Left ventricle myocardium inferior (tissue), 1 donor: ENCODE measurements at regions not wholly inside any gene's neighbourhood (a gene's known extent, or its start where the extent isn't known, plus 50 kb on each side); places are given as distances from the start of the nearest gene placed in this dataset.
A peak's percentile ranks its signal among the peaks of the same experiment; 100 is the strongest.

Experiments used
- DNase-seq: peaks from one replicate; pipeline ENCODE4 v3.0.0-alpha.2; 2020
- H3K27ac ChIP-seq: fragments of 200-600 bp; replicated peaks from 2 replicates; pipeline ENCODE4 v1.8.0; 2021
- H3K27me3 ChIP-seq: fragments of 200-600 bp; 2 replicates; pipeline ENCODE4 v1.8.0; 2021; ENCODE audit warnings: low read depth
- H3K36me3 ChIP-seq: fragments of 200-600 bp; 2 replicates; pipeline ENCODE4 v1.8.0; 2021
- H3K4me1 ChIP-seq: fragments of 200-600 bp; 2 replicates; pipeline ENCODE4 v1.8.0; 2021
- H3K4me3 ChIP-seq: fragments of 200-600 bp; 2 replicates; pipeline ENCODE4 v1.8.0; 2021; ENCODE audit warnings: mild to moderate bottlenecking, moderate library complexity
- H3K9me3 ChIP-seq: fragments of 200-600 bp; replicated peaks from 2 replicates; pipeline ENCODE4 v1.8.0; 2021
- CTCF ChIP-seq: fragments of 200-600 bp; IDR thresholded peaks from 2 replicates; pipeline ENCODE4 v1.8.0; 2021; ENCODE audit warnings: antibody characterized with exemption, mild to moderate bottlenecking, borderline replicate concordance
- intact Hi-C: fragments of 100-400 bp; cut with micrococcal nuclease; formaldehyde crosslinking; loops from one replicate; pipeline ENCODE4 v1.11.0; 2022
- donor health status: DM: no; HTN: yes; CAD: no; lungs with severe emphysema.

- H3K36me3 ChIP-seq = no peaks in the 10 kb centered on the region
- H3K27ac ChIP-seq = peak overlapping the region; percentile 62
- H3K9me3 ChIP-seq = peaks cover 8% of the 10 kb centered on the region
- intact Hi-C loops = no loop called here
- no peak for TF ChIP-seq CTCF
- DNase-seq = no peak
- no peak overlapping the region for H3K4me3 ChIP-seq
- peaks cover 39% of the 10 kb centered on the region for H3K4me1 ChIP-seq
- H3K27me3 ChIP-seq = no peaks in the 10 kb centered on the region
Measured at GRCh38 chr15:66927201-66928077, 138.0 kb upstream of the SMAD3 start.

GRCh38 chr15:66928101-66928500 is 137.3 kb upstream of the SMAD3 start:
- Histone ChIP-seq H3K4me1 (peaks cover 41% of the 10 kb centered on the region), H3K4me3 (no peak overlapping the region), H3K27ac (peak overlapping the region; percentile 62), H3K36me3 (no peaks in the 10 kb centered on the region), H3K9me3 (peaks cover 1% of the 10 kb centered on the region), H3K27me3 (no peaks in the 10 kb centered on the region)
- intact Hi-C loops = no loop called here
- TF ChIP-seq CTCF = no peak
- no peak for DNase-seq

GRCh38 chr15:66928784-66929183 is 136.6 kb upstream of the SMAD3 start:
- no peak for TF ChIP-seq CTCF
- no peak for DNase-seq
- intact Hi-C loops = no loop called here
- Histone ChIP-seq H3K9me3 (peaks cover 2% of the 10 kb centered on the region), H3K27ac (no peak overlapping the region), H3K36me3 (no peaks in the 10 kb centered on the region), H3K27me3 (no peaks in the 10 kb centered on the region), H3K4me1 (peaks cover 41% of the 10 kb centered on the region), H3K4me3 (no peak overlapping the region)

GRCh38 chr15:66929843-66930402 is 135.5 kb upstream of the SMAD3 start:
- no peak overlapping the region for H3K27ac ChIP-seq
- H3K27me3 ChIP-seq = no peaks in the 10 kb centered on the region
- no peak for TF ChIP-seq CTCF
- no peak overlapping the region for H3K4me3 ChIP-seq
- no peaks in the 10 kb centered on the region for H3K36me3 ChIP-seq
- no peak for DNase-seq
- intact Hi-C loops = no loop called here
- peaks cover 4% of the 10 kb centered on the region for H3K9me3 ChIP-seq
- peaks cover 41% of the 10 kb centered on the region for H3K4me1 ChIP-seq

- H3K27me3 ChIP-seq = no peaks in the 10 kb centered on the region
- H3K27ac ChIP-seq = peak overlapping the region; percentile 47
- no peaks in the 10 kb centered on the region for H3K36me3 ChIP-seq
- H3K4me3 ChIP-seq = no peak overlapping the region
- intact Hi-C loops = no loop called here
- TF ChIP-seq CTCF = no peak
- DNase-seq = no peak
- H3K9me3 ChIP-seq = peaks cover 4% of the 10 kb centered on the region
- peaks cover 50% of the 10 kb centered on the region for H3K4me1 ChIP-seq
Measured at GRCh38 chr15:66931768-66932633, 133.4 kb upstream of the SMAD3 start.
